Bronchial epithelial cell (primary cell): ENCODE measurements at regions not wholly inside any gene's neighbourhood (a gene's known extent, or its start where the extent isn't known, plus 50 kb on each side); places are given as distances from the start of the nearest gene placed in this dataset.
A peak's percentile ranks its signal among the peaks of the same experiment; 100 is the strongest.

Experiments
- DNase-seq: peaks from one replicate; pipeline ENCODE4 v3.0.0-alpha.2; 2010; ENCODE audit warnings: low read depth
- FAIRE-seq: peaks from 2 replicates; lab custom pipeline; 2011; peaks lifted over from hg19 to GRCh38; lab: Jason Lieb, UNC
- H3K27me3 ChIP-seq: 2 replicates; pipeline ENCODE4 v1.5.1; 2011; ENCODE audit warnings: low read length; ENCODE audit not compliant: control insufficient read depth, insufficient read depth
- H3K36me3 ChIP-seq: 2 replicates; pipeline ENCODE4 v1.5.1; 2011; ENCODE audit warnings: low read length; ENCODE audit not compliant: control insufficient read depth, insufficient read depth
- H3K4me3 ChIP-seq: 2 replicates; pipeline ENCODE4 v1.5.1; 2011; ENCODE audit warnings: mild to moderate bottlenecking, low read depth, low read length, control low read depth
- CTCF ChIP-seq: IDR thresholded peaks from 2 replicates; pipeline ENCODE4 v1.5.1; 2011; ENCODE audit warnings: mild to moderate bottlenecking, moderate library complexity, low read length, control low read depth, inconsistent platforms; ENCODE audit not compliant: insufficient read depth, severe bottlenecking

- DNase-seq: no peak
- FAIRE-seq: no peak
- Histone ChIP-seq H3K36me3 (no peaks in the 10 kb centered on the region), H3K27me3 (no peaks in the 10 kb centered on the region), H3K4me3 (no peak overlapping the region)
- TF ChIP-seq CTCF: no peak
These were observed 297.8 kb upstream of the GYPC start for GRCh38 chr2:126358122-126358521.

GRCh38 chr2:126359494-126359893 is 296.5 kb upstream of the GYPC start:
- H3K36me3 ChIP-seq: no peaks in the 10 kb centered on the region
- H3K27me3 ChIP-seq: no peaks in the 10 kb centered on the region
- no peak overlapping the region for H3K4me3 ChIP-seq
- DNase-seq: no peak
- TF ChIP-seq CTCF: no peak
- no peak for FAIRE-seq

GRCh38 chr2:126367361-126367760 is 288.6 kb upstream of the GYPC start:
- FAIRE-seq (no peak), DNase-seq (no peak)
- Histone ChIP-seq H3K27me3 (no peaks in the 10 kb centered on the region), H3K4me3 (no peak overlapping the region), H3K36me3 (no peaks in the 10 kb centered on the region)
- TF ChIP-seq CTCF: no peak

- FAIRE-seq (no peak), DNase-seq (peak; percentile 23)
- H3K4me3 ChIP-seq: no peak overlapping the region
These were observed 287.2 kb upstream of the GYPC start for GRCh38 chr2:126368758-126369157.

GRCh38 chr2:126370201-126370600 is 285.8 kb upstream of the GYPC start:
- no peak for TF ChIP-seq CTCF
- Histone ChIP-seq H3K27me3 (no peaks in the 10 kb centered on the region), H3K36me3 (no peaks in the 10 kb centered on the region), H3K4me3 (no peak overlapping the region)
- DNase-seq: no peak
- no peak for FAIRE-seq

More at GRCh38 chr2:126368758-126369157, 287.2 kb upstream of the GYPC start:
- TF ChIP-seq CTCF: no peak
- H3K27me3 ChIP-seq: no peaks in the 10 kb centered on the region
- no peaks in the 10 kb centered on the region for H3K36me3 ChIP-seq

- DNase-seq (no peak), FAIRE-seq (peak; percentile 58)
- Histone ChIP-seq H3K4me3 (no peak overlapping the region), H3K27me3 (no peaks in the 10 kb centered on the region), H3K36me3 (no peaks in the 10 kb centered on the region)
- no peak for TF ChIP-seq CTCF
These were observed 283.6 kb upstream of the GYPC start for GRCh38 chr2:126372406-126372805.
